ENCODE measurements at regions not wholly inside any gene's neighbourhood (a gene's known extent, or its start where the extent isn't known, plus 50 kb on each side); places are given as distances from the start of the nearest gene placed in this dataset.

- no peak for TF ChIP-seq CTCF (IDR thresholded peaks at IDR 0.05)
- TF ChIP-seq POLR2A (IDR thresholded peaks at IDR 0.05) = no peak
These were observed 200.1 kb upstream of the GSE1 start for GRCh38 chr16:85412911-85413520.

Measured in body of pancreas (tissue), 4 donors.